ENCODE measurements at regions not wholly inside any gene's neighbourhood (a gene's known extent, or its start where the extent isn't known, plus 50 kb on each side); places are given as distances from the start of the nearest gene placed in this dataset.

- TF ChIP-seq CTCF (IDR thresholded peaks at IDR 0.05; ENCODE audit: low read depth, low read length, missing input control) (no peak), TAF1 (conservative IDR thresholded peaks at IDR 0.05) (no peak), ATF3 (IDR thresholded peaks at IDR 0.05) (no peak), FOXA1 (IDR thresholded peaks at IDR 0.05) (no peak), NR2F2 (IDR thresholded peaks at IDR 0.05) (no peak), REST (IDR thresholded peaks at IDR 0.05) (no peak), RAD21 (IDR thresholded peaks at IDR 0.05) (no peak), GABPA (IDR thresholded peaks at IDR 0.05 in 1 of 2, conservative IDR thresholded peaks at IDR 0.05 in 1 of 2) (no peak), RXRA (IDR thresholded peaks at IDR 0.05) (no peak), MAX (IDR thresholded peaks at IDR 0.05) (no peak), SP1 (IDR thresholded peaks at IDR 0.05) (no peak), YY1 (IDR thresholded peaks at IDR 0.05) (no peak)
These were observed 594.1 kb downstream of the SATB2 start for GRCh38 chr2:198863655-198864054.

Measured in liver (tissue), 3 donors.